Small intestine (tissue), 7 donors: ENCODE measurements at regions not wholly inside any gene's neighbourhood (a gene's known extent, or its start where the extent isn't known, plus 50 kb on each side); places are given as distances from the start of the nearest gene placed in this dataset.

Experiments
- DNase-seq, 2 donors: peaks; one replicate each; pipeline versions ENCODE4 v3.0.0 to v3.0.0-alpha.2; 2013
- FAIRE-seq: peaks from 2 replicates; lab custom pipeline; 2012; peaks lifted over from hg19 to GRCh38; lab: Jason Lieb, UNC
- H3K27ac ChIP-seq, 3 donors: one replicate each; pipeline ENCODE4 v1.5.1; 2013; ENCODE audit warnings: low read length in 2 of 3, mild to moderate bottlenecking in 2 of 3, control low read depth in 1 of 3, inconsistent platforms in 1 of 3, low read depth in 1 of 3, moderate library complexity in 1 of 3
- H3K27me3 ChIP-seq, 3 donors: one replicate each; pipeline ENCODE4 v1.6.1; 2013; ENCODE audit warnings: low read length in 3 of 3, inconsistent platforms in 1 of 3; ENCODE audit not compliant: control insufficient read depth in 3 of 3, insufficient read depth in 3 of 3
- H3K36me3 ChIP-seq, 3 donors: one replicate each; pipeline ENCODE4 v1.6.1; 2013; ENCODE audit warnings: low read length in 3 of 3, inconsistent platforms in 1 of 3, low read depth in 1 of 3, mild to moderate bottlenecking in 1 of 3, moderate library complexity in 1 of 3; ENCODE audit not compliant: control insufficient read depth in 3 of 3, insufficient read depth in 2 of 3
- H3K4me1 ChIP-seq, 3 donors: one replicate each; pipeline ENCODE4 v1.6.1; 2013; ENCODE audit warnings: low read length in 2 of 3, inconsistent platforms in 1 of 3, low read depth in 1 of 3, mild to moderate bottlenecking in 1 of 3, moderate library complexity in 1 of 3; ENCODE audit not compliant: control insufficient read depth in 3 of 3, insufficient read depth in 2 of 3
- H3K4me3 ChIP-seq, 3 donors: one replicate each; pipeline ENCODE4 v1.5.1; 2013; ENCODE audit warnings: low read length in 3 of 3, control low read depth in 1 of 3, inconsistent platforms in 1 of 3, low read depth in 1 of 3, mild to moderate bottlenecking in 1 of 3, moderate library complexity in 1 of 3
- H3K9me3 ChIP-seq, 2 donors: one replicate each; pipeline ENCODE4 v1.6.1; 2013; ENCODE audit warnings: low read depth in 1 of 2, low read length in 1 of 2; ENCODE audit not compliant: control insufficient read depth in 2 of 2, insufficient read depth in 1 of 2
- WGBS, 3 donors: extraction: QIAGEN DNeasy Blood & Tissue Kit; methylation state at CpG; one replicate each; pipeline ENCODE4 v1.1.7; 2013; 5-methylcytosine and 5-hydroxymethylcytosine counted together
- donor health status: healthy with polysubstance abuse.
- donor health status: control.
- donor health status: control.
- donor health status: Bipolar disorder and iron deficiency.
- donor health status: healthy.

DNA sequence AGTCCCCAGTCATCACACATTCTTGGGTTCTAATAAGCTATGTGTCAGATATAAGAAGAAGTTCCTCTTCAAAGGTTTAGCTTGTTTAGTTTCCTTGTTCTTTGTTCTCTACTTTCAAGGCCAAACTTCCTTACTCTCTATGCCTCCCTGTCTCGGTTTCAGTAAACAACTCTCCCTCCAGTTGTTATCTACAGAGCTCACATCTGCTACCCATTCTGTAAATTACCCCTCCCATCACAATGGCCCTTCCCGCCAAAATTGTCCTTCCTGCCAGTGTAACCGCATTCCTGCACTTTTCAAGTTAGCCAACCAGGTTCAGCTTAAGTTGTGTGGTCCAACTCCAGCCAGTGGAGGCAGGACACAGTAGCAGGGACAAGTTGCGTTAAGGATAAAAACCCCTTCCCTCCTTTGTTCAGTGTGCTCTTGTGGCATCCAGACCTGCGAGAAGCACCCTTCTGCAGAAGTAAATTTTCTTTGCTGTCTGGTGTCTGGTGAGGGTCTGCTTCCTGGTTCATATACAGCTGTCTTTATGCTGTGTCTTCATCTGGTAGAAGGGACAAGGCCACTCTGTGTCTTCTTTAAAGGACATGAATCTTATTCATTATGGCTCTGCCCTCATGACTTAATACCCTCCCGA lies 342.1 kb upstream of the GRM7 start:
- no peaks in the 10 kb centered on the region for H3K36me3 ChIP-seq
- no peaks in the 10 kb centered on the region for H3K27me3 ChIP-seq
- FAIRE-seq (no peak), DNase-seq (no peak)
- WGBS, 3 donors, result 64 to 74% (median 73%) methylated on average over 6 of the region's 6 CpGs
- H3K9me3 ChIP-seq, result peaks cover 2 to 3% of the 10 kb centered on the region in 2 donors
- H3K4me1 ChIP-seq, result no peaks in the 10 kb centered on the region
- no peak overlapping the region for H3K27ac ChIP-seq
- H3K4me3 ChIP-seq, result no peak overlapping the region

DNA sequence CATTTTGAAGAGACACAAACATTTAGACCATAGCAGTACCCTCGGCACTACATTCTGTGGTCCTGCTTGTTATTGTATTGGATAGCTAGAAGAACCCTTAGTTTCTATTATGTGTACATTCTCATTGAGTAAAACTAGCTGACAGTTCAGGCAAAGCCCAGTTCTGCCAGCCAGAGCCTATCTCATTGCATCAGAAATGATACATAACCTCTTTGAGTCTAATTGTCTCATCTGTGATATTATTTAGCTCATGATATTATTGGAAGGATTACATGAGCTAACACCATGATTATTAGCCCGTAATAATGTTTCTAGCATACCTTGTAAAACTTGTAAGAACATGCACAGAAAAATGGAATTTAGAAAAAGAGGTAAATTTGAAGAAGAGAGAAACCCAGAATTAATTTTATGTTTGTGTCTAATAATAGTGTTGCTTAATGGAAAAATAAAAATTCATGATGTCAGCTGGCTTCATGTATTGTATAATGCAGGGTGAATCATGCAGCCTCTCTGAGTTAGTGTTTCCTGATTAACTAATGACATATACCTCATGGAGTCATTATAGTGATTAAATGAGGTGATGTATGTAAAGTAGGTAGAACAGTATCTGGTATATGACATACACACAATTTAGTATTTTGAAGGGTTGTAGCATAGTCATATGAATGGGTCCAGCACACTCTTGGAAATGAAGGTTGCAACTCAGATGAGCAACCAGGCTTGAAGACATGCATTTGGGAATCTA lies 339.4 kb upstream of the GRM7 start:
- peaks cover 2 to 3% of the 10 kb centered on the region in 2 donors for H3K9me3 ChIP-seq
- H3K27ac ChIP-seq, result no peak overlapping the region
- H3K36me3 ChIP-seq, result no peaks in the 10 kb centered on the region
- H3K4me3 ChIP-seq, result no peak overlapping the region
- H3K4me1 ChIP-seq, result no peaks in the 10 kb centered on the region
- no peaks in the 10 kb centered on the region for H3K27me3 ChIP-seq
- no peak for FAIRE-seq
- no peak for DNase-seq
- 76 to 84% (median 83%) methylated on average over 2 of the region's 2 CpGs for WGBS, 3 donors

- DNase-seq (no peak), FAIRE-seq (no peak)
- Histone ChIP-seq H3K4me1 (no peaks in the 10 kb centered on the region), H3K9me3 (peaks cover 2 to 3% of the 10 kb centered on the region in 2 donors), H3K36me3 (no peaks in the 10 kb centered on the region), H3K27ac (no peak overlapping the region), H3K27me3 (no peaks in the 10 kb centered on the region), H3K4me3 (no peak overlapping the region)
Measured at GRCh38 chr3:6522191-6522590, 338.7 kb upstream of the GRM7 start.

GRCh38 chr3:6523043-6523442 lies 337.9 kb upstream of the GRM7 start:
- peaks cover 2 to 3% of the 10 kb centered on the region in 2 donors for H3K9me3 ChIP-seq
- H3K27me3 ChIP-seq, result no peaks in the 10 kb centered on the region
- no peaks in the 10 kb centered on the region for H3K36me3 ChIP-seq
- 72 to 76% (median 75%) methylated on average over 2 of the region's 2 CpGs for WGBS, 3 donors
- no peak overlapping the region for H3K27ac ChIP-seq
- DNase-seq, result no peak
- no peak for FAIRE-seq
- H3K4me1 ChIP-seq, result no peaks in the 10 kb centered on the region
- H3K4me3 ChIP-seq, result no peak overlapping the region

- no peak overlapping the region for H3K4me3 ChIP-seq
- H3K27me3 ChIP-seq, result no peaks in the 10 kb centered on the region
- H3K9me3 ChIP-seq, result peaks cover 0 to 2% of the 10 kb centered on the region in 2 donors
- no peak for FAIRE-seq
- H3K27ac ChIP-seq, result no peak overlapping the region
- WGBS, 3 donors, result 33 to 52% (median 49%) methylated on average over 1 of the region's 1 CpG
- no peak for DNase-seq
- H3K36me3 ChIP-seq, result no peaks in the 10 kb centered on the region
- no peaks in the 10 kb centered on the region for H3K4me1 ChIP-seq
Measured at GRCh38 chr3:6524479-6524878, 336.4 kb upstream of the GRM7 start.

GRCh38 chr3:6526321-6526720 lies 334.6 kb upstream of the GRM7 start:
- 72 to 82% (median 76%) methylated on average over 8 of the region's 8 CpGs for WGBS, 3 donors
- no peaks in the 10 kb centered on the region for H3K27me3 ChIP-seq
- H3K27ac ChIP-seq, result no peak overlapping the region
- H3K4me1 ChIP-seq, result no peaks in the 10 kb centered on the region
- no peaks in the 10 kb centered on the region for H3K36me3 ChIP-seq
- DNase-seq (peak in 1 of 2 donors; percentile 13), FAIRE-seq (no peak)
- no peaks in the 10 kb centered on the region for H3K9me3 ChIP-seq
- no peak overlapping the region for H3K4me3 ChIP-seq

DNA sequence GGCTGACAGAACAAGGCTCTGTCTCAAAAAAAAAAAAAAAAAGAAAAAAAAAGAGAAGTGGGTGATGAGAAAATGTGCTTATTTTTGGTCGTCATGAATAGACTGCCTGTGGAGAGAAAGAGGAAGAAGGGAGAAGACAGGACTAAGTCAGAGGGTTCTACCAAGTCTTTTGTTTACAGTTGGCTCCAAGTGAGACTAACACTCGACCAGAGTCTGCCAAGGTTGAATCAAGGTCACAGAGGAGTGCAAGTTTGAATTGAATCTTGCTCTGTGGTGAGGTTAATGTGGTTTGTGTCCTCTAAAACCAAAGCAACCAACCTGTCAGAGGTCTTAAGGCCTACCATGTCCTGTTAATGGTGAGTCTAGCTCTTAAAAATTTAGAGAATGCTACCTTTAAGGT lies 334.1 kb upstream of the GRM7 start:
- H3K27me3 ChIP-seq, result no peaks in the 10 kb centered on the region
- 27 to 46% (median 45%) methylated on average over 2 of the region's 2 CpGs for WGBS, 3 donors
- no peaks in the 10 kb centered on the region for H3K4me1 ChIP-seq
- no peaks in the 10 kb centered on the region for H3K36me3 ChIP-seq
- no peaks in the 10 kb centered on the region for H3K9me3 ChIP-seq
- FAIRE-seq (no peak), DNase-seq (no peak)
- H3K4me3 ChIP-seq, result no peak overlapping the region
- H3K27ac ChIP-seq, result no peak overlapping the region

DNA sequence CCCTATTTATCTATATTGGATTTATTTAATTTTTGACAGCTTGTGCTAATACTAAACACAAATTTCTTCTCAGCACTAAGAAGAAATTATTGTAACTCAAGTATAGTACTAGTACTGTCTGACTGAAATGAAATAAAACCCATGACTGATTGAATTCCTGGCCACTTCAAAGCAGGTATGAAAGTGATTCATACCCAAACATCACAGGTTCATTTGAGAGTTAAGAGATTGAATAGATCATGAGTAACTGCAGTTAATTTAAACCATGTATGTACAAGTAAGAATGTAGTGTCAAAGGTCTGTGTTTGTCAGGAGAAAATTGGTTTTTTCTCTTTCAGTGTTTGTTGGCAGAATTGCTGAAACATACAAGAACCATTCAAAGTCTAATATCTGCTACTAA lies 332.0 kb upstream of the GRM7 start:
- Histone ChIP-seq H3K36me3 (no peaks in the 10 kb centered on the region), H3K4me3 (no peak overlapping the region), H3K4me1 (no peaks in the 10 kb centered on the region), H3K9me3 (no peaks in the 10 kb centered on the region), H3K27ac (no peak overlapping the region), H3K27me3 (no peaks in the 10 kb centered on the region)
- no peak for DNase-seq
- no peak for FAIRE-seq
